ENCODE measurements at regions not wholly inside any gene's neighbourhood (a gene's known extent, or its start where the extent isn't known, plus 50 kb on each side); places are given as distances from the start of the nearest gene placed in this dataset. TPM values are rescaled to one million over a fixed set of nuclear protein-coding genes. Genes with fewer than 3 reads are reported as not detected.
"Not testable (repeated sequence)": the region's sequence is repeated elsewhere in the genome, so short reads cannot be mapped to it uniquely, and the experiment has no call there.

- not testable (repeated sequence) for DNase-seq (ENCODE audit: low read depth)
Observed at GRCh38 chrX:108843039-108843438, 106.7 kb upstream of the IRS4 start.

GRCh38 chrX:108833993-108834392 is 97.6 kb upstream of the IRS4 start:
- no peak for DNase-seq (ENCODE audit: low read depth)

GRCh38 chrX:108811891-108812290 is 75.5 kb upstream of the IRS4 start:
- DNase-seq (ENCODE audit: low read depth): no peak

- DNase-seq (ENCODE audit: low read depth): no peak
Observed at GRCh38 chrX:108795240-108795639, 58.9 kb upstream of the IRS4 start.

Small RNA genes lying in the stretch of these regions (small RNA-seq; reads per million reads assigned to genes)
- not detected for gene MIR6087
- not detected for gene RNU6-309P

Measured in HT1080 (cell line).